GM19395 (cell line): ENCODE measurements at regions not wholly inside any gene's neighbourhood (a gene's known extent, or its start where the extent isn't known, plus 50 kb on each side); places are given as distances from the start of the nearest gene placed in this dataset.

ENCODE experiments used
- ATAC-seq: cut with Tn5 transposase; IDR thresholded peaks from one replicate; pipeline ENCODE4 v1.9.1; 2021; ENCODE audit warnings: mild to moderate bottlenecking, moderate library complexity; ENCODE audit not compliant: unreplicated experiment

DNA sequence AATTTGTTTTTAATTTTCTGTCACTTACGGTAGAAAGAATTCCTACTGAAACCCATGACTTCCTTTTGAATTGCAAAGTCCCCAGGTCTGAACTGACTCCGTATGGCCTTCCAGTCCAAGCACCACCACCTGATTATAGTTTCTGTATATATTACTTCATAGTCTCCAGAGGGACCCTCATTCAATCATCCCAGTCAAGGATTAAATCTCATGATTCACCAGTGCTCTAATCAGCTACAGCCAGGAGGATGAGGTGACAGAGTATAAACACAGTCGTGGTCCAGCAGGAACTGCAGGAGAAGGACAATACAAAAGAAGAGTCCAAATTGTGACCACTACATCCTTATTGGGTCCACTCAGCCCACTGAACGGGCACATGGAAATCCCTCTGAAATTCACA, 418.9 kb upstream of the C16orf82 start:
- ATAC-seq, result no peak

DNA sequence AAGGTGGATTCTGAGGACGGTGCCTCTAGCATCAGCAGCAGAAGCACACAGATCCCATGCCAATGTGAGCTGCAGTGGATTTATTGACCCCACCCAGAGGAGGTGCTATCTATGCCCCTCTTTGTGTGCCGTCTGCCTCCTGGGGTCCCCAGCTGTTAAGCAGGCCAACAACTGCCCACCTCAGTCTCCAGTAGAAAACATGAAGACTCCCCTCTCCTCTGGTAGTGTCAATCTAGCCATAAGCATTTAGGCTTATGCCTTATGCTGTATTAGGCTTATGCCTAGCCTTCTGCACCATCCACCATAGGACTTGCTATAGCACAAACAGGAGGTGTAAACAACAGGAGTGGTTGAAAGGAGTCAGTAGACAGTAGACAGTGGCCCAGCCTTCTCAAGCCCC, 417.9 kb upstream of the C16orf82 start:
- no peak for ATAC-seq

DNA sequence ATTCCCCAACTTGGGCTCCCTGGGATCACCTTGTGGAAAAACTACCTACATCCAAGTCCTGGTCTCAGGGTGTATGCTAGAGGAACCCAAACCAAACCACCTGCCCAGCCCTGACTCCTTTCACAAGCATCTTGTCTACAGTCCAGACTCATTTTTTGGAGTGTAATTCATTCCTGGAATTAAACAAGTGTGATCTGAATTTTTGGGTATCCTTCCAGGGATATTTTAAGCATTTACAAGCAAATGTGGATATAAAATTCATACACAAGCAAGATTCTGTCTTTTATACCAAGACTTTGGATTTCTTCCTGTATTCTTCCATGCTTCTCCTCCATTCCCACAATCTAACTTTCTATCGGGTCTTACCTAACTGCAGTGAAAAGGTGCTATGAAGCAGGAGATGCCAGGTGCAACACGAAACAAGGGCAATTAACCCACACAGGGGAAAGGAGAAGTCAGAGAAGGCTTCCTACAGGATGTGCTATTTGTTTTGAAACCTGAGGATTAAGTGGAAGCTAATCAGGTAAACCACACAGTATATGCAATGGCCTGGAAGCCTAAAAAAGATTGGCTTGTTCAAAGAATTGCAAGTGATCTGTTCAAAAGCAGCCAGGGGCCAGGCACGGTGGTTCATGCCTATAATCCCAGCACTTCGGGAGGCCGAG, 417.2 kb upstream of the C16orf82 start:
- no peak for ATAC-seq

DNA sequence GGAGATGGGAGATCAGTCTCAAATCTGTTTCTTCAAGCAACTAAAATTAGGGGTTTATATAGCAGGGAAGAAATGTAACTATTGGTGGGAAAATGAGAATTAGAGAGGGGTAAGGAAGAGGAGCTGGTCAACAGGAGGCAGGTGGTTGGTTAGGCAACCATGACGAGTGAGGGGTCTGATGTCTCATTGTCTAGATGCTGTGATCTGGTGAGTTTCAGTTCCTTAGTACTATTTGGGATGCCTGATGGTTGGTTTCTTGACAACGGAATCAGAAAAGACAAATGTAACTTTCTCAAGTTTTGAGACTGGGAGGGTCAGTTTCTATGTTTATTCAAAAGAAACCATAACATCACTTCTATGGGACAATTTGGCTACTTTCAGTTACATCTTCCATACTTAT, 415.3 kb upstream of the C16orf82 start:
- no peak for ATAC-seq

DNA sequence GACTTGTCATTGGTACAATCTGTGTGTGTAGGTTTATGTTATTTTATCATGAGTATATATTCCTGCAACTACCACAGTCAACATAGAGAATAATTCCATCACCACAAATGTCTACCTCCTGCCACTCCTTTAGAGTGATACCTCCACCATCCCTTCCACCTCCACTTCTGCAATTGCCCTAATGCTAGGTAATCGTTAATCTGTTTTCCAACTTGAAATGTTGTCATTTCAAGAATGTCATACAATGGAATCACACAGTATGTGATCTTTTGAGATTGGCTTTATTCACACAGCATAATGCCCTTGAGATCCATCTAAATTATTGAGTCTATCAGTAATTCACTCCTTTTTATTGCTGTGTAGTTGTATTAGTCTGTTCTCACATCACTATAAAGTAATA, 414.8 kb upstream of the C16orf82 start:
- ATAC-seq, result no peak

DNA sequence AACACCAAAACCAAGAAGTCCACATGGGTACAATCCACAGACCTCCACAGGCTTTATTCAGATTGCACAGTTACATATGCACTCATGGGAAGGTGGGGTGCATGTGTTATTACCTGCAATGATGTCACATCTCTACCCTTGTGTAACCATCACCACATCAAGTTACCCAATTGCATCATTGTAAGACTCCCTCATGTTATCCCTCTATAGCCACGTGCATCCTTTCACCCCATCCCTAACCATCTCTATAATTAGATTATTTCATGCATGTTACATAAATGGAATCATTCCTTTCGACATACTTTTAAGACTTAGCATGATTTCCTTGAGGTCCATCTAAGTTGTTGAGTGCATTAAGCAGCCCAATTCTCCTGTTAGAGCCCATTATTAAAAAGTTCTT, 408.2 kb upstream of the C16orf82 start:
- no peak for ATAC-seq

DNA sequence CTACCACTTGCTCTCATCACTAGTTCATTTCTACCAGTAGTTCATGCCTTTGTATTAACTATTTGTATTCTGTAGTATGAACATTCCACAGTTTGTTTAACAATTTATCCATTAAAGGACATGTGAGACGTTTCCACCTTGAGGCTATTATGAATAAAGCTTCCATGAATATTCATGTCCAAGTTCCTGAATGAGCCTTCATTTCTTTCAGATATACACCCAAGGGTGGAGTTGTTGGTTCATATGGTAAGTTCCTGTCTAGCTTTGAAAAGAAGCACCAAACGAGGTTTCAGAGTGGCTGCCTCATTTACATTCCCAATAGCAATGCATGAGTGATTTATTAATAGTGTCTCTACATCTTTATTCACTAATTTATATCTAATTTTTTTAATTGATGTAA, 407.8 kb upstream of the C16orf82 start:
- ATAC-seq, result no peak

DNA sequence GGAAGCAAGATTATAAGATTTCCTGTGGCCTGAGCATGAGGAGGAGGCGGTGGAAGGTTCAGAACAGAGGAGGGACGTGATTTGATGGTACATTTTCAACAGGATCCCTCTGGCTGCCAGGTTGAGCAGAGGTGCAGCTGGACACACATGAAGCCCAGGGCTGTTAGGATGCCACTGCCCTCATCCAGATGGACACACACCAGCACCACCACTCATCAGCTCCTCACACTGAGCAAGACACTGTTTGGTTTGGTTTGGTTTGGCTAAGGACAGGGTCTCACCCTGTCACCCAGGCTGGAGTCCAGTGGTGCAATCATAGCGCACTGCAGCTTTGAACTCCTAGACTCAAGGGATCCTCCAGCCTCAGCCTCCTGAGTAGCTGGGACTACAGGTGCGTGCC, 402.6 kb upstream of the C16orf82 start:
- ATAC-seq, result no peak

DNA sequence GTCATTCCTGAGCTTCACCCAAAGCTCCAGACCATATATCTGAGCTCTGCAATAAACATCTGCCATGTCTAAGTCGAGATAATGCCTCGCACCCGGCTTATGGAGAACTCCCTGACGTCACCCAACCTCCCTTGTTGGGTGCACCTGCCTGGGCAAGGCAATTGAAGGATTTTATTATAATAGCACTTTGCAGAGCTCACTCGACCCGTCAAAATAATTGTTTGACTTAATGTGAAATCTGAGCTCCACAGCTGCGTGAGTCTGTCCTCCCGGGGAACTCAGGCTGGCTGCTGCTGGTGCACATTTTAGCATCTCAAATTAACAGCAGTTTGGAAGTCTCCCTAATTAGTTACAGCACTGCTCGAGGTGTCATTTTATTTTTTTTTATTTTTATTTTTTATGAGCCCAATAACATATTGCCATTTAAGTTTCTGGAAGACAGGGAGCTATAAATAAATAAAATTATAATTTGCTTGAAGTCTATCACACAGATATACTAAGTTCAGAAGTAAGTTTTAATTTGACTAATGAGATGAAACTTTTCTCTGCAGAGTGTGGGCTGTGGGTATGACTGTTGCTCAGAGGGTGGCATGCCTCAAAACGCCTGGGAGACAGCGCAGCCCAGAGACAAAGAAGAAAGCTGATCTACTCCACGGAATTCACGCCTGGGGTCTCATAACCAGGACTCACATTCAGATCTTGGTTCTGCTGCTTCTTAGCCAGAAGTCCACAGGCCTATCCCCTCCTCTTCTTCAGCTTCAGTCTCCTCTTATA, 401.4 kb upstream of the C16orf82 start:
- ATAC-seq, result no peak

DNA sequence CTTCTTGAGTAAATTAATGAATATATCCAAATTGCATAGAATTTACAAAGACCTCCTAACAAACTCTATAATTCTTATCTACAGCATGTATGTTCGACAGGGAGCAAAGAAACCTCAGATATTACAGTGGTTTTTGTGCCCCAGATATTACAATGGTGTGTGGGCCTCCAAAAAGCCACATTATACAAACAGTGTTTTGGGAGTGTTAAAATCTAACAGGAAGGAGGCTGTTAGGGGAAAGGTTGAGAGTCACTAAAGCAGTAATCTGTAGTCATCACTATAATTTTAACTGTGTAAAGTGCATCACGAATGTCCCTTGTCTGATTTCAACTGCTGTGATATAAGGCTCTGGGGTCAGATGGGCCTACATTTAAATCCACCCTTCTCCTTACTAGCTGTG, 400.2 kb upstream of the C16orf82 start:
- ATAC-seq, result no peak

DNA sequence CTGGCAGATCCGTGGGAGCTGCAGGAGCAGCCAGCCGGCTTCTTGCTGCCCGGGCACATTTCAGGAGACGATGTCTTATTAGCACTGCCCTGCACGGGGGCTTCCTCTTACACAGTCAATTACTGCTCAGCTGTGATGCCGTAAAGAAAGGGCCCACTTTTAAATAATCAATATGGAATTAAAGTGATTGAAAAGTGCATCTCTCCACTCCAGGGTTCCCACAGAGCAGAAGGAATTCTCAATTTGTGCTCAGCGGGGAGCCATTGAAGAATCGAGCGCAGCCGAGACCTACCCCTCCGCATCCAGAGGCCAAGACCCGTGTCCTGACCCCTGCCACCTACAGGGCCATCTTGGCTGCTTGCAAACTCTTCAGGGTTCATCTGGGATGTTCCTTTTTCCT, 399.4 kb upstream of the C16orf82 start:
- ATAC-seq, result no peak

DNA sequence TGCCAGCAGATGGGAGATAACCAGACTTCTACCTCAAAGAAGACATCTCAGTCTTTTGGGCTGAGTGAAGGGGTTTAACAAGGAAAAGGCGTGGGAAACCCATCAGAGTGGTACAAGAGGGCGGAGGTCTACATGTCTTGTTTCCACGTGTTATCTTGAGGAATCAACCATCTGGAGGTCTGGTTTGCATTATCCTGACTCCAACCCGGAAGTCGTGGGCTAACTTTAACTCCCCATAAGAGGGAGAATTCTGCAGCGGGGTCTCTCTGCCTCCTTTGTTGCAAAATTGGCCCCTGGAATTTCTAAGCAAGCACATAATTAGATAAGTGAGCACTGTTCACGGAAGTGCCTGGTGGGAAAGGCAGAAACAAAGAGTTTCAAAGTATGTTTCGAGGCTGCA, 398.7 kb upstream of the C16orf82 start:
- no peak for ATAC-seq

DNA sequence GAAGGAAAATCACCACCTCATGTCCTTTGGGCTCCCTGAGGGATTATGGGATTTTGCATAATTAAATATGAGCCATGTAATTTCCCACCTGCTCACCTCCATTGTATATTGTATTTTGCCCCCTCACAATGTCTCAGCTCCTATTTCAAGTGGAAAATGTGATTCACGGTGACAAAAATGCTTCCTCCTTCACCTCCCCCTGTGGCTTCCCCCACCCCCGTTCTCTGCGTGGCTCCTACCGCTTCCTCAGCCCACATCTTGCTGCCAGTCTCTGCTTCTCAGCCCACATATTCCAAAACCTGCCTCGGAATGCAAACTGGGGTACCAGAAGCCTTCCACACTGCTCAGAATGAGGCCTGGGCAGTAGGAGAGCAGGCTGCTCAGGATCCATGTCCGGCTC, 394.5 kb upstream of the C16orf82 start:
- ATAC-seq, result no peak

DNA sequence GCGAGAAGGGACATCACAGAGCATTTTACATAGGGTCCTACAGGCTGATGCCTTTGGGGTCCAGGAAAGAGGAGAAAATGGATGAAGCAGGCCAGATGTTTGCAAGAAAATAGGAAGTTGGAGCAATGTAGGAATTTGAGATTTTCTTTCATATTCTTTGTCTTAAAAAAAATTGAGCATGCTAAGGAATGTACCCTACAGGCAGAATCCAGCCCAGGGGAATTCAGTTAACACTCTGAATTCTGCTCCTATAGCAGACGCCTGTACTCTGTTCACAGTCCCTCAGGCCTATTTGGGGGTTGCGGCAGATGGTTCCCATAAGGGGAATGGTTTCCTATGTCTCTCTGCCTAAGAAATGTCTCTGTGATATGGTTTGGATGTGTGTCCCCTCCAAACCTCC, 393.7 kb upstream of the C16orf82 start:
- no peak for ATAC-seq

DNA sequence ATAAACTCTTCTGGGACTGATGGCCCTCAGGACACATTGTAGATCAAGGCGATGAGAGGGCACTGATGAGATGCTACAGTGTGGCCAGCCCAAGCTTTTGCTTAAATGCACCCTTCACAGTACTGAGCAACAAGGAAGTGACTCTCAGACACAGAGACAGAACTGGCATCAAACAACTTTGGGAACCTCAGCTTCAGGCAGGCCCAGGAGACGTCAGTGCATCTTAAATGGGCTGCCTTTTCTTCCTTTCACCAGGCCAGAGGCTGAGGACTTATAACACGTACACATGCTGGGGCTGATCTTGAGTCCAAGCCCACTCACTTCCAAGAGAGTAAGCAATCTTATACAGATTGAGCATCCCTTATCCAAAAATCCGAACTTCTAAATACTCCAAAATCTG, 386.1 kb upstream of the C16orf82 start:
- no peak for ATAC-seq

DNA sequence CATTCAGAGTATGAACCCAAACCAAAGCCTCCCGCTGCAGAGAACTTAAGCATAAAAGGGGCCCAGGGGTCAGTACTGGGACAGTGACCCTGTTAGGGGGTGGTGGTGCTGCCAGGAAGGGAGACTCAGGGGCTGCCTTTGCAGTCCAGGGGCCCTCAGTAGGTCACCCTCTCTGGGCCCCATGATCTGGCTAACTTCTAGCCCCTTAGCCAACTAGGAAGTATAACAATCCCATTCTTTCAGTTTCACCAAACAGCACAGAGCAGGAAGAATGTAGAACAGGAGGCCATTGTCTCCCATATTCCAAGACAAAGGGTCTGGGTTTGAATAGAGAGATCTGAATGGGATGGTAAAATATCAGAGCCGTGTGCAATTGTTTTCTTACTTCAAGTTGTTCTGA, 378.6 kb upstream of the C16orf82 start:
- ATAC-seq, result no peak

DNA sequence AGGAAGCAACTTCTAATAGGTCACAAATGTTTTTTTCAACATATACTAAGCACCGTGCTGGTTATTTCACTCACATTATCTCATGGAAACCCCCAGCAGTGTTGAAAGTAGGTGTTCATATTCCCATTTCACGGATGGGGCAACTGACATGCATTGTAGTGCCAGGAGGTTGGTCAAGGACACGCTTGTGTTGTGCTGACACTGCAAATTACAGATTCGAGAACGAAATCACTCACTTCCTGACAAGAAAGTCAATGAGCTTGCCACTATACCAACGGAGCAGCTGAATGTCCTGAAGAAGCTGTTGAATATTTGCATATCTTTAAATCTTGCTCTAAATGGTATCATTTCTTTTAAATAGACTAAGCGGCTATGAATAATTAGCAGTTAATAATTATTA, 378.0 kb upstream of the C16orf82 start:
- no peak for ATAC-seq

DNA sequence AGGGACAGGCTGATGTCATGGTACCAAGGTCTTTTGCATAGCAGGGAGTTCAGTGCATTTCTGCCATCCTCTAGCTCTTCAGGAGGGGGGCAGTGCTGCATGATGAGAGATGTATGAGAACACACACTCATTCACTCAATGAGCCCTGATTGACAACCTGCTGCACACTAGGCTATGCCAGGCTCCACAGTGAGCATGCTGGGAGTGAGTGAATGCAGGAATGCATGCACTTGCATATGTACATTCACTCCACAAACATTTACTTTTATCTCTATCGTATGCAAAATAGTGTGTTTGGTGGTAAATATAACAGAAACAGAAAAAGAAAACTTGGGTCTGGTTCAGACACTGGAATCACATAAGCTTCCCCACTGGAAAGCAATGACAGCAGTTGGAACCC, 374.1 kb upstream of the C16orf82 start:
- no peak for ATAC-seq

DNA sequence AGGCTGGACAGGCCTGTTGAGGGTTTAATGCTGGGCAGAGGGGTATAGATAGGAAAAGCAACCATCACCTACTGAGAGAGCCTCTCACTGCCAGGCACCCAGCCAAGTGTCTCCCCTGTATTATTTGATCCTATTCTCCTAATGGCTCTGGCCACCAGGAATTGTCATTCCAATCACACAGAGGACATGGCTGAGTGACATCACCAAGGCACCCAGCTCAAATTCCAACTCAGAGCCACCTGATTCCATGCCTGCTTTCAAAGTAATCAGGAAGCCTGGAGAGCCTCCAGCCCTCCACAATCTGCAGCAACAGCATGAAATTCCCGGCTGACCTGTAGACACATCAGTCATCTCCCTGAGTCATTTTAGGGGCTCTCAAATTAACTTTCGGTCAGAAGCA, 368.9 kb upstream of the C16orf82 start:
- ATAC-seq, result no peak

DNA sequence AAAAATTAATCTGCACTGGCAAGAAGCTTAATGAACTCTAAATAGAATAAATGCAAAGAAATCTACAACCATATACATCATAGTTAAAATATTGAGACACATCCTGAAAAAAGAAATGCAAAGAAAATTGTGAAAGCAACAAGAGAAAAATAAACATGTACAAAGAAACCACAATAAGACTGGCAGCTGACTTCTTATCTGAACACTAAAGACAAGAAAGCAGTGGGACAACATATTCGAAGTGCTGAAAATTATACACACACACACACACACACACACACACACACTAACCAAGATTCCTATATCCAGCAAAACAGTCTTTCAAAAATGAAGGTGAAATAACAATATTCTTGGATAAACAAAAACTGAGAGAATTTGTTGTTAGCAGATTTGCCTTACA, 366.5 kb upstream of the C16orf82 start:
- ATAC-seq, result no peak

DNA sequence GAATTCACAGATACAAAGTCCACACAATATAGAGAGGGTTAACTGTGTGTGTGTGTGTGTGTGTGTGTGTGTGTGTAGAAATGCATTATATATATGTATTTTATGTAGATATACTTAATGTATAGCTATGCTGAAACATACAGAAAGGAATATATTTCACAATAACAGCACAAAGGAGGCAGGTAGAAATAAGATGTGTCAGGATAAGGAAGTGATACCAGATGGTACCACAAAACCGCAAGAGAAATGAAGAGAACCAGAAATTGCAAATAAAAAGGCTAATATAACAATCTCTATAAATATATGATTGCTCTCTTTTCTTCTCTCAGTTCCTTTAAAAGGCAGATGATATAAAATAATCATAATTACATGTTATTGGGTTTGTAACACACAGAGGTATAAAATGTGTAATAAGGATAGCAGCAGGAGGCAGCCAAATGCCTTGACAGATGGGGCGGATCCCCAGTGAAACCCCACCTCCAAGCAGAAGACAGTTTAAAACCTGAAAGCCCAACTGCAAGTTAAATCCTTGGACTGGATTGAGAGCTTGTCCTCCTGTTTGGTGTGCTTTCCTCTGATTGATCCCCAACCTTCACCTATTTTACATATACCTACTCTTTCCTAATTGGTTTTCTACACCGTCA, 365.4 kb upstream of the C16orf82 start:
- peak; percentile 63 for ATAC-seq

DNA sequence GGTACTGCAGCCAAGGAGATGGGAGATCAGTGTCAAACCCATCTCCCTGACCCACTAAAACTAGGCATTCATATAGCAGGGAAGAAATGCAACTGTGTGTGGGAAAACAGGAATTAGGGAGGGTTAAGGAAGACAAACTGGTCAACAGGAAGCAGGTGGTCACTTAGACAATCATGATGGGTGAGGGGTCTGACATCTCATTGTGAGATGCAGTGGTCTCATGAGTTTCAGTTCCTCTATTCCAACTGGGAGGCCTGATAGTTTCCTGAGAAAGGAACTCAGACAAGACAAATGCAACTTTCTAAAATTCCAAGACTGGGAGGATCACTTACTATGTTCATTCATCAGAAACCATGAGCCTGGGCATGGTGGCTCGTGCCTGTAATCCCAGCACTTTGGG, 361.4 kb upstream of the C16orf82 start:
- no peak for ATAC-seq
